ENCODE measurements at regions not wholly inside any gene's neighbourhood (a gene's known extent, or its start where the extent isn't known, plus 50 kb on each side); places are given as distances from the start of the nearest gene placed in this dataset.
"Not testable (repeated sequence)": the region's sequence is repeated elsewhere in the genome, so short reads cannot be mapped to it uniquely, and the experiment has no call there.

GRCh38 chr14:21852775-21853174 lies 179.2 kb upstream of the OR4E1 start:
- POLR2A ChIA-PET, result no interaction called here
- TF ChIP-seq TCF7L2 (IDR thresholded peaks at IDR 0.05; ENCODE audit: low read depth, low read length), result no peak
- TF ChIP-seq REST (IDR thresholded peaks at IDR 0.05; ENCODE audit: insufficient read depth in 1 of 2, low read depth in 2 of 2, low read length in 1 of 2), result no peak
- TF ChIP-seq SIN3A (IDR thresholded peaks at IDR 0.05; ENCODE audit: borderline replicate concordance, insufficient read depth, low read depth, low read length), result no peak
- no peak for TF ChIP-seq CTCF (IDR thresholded peaks at IDR 0.05)
- TF ChIP-seq POLR2AphosphoS5 (IDR thresholded peaks at IDR 0.05; ENCODE audit: low read depth, low read length), result no peak
- no peaks in the 10 kb centered on the region for H3K36me3 ChIP-seq (ENCODE audit: control insufficient read depth, insufficient read depth, low read length)
- DNase-seq (ENCODE audit: low read depth, low spot score), result no peak
- H3K27ac ChIP-seq (ENCODE audit: low read length), result no peak overlapping the region
- CTCF ChIA-PET, result no interaction called here
- no peaks in the 10 kb centered on the region for H3K4me1 ChIP-seq (ENCODE audit: control insufficient read depth, insufficient read depth, low read length)
- in situ Hi-C loops (cut with HindIII; ENCODE audit: low pct_unique_long_range_greater_than_20kb, low sequenced_read_pairs), result no loop called here
- BruUV-seq (replicated peaks), result no TSS peak
- H3K9me3 ChIP-seq (ENCODE audit: control insufficient read depth, insufficient read depth, low read depth, low read length), result no peaks in the 10 kb centered on the region
- no peak overlapping the region for H3K4me3 ChIP-seq (ENCODE audit: low read depth in 2 of 2, low read length in 2 of 2)
- intact Hi-C loops (cut with micrococcal nuclease; ENCODE audit: unreplicated experiment), result no loop called here
- no peak for ATAC-seq
- peaks cover 3% of the 10 kb centered on the region for H3K27me3 ChIP-seq (ENCODE audit: control insufficient read depth, insufficient read depth, low read length)

- TF ChIP-seq SIN3A (IDR thresholded peaks at IDR 0.05; ENCODE audit: borderline replicate concordance, insufficient read depth, low read depth, low read length) (no peak), CTCF (IDR thresholded peaks at IDR 0.05) (peak; percentile 84)
- H3K4me1 ChIP-seq (ENCODE audit: control insufficient read depth, insufficient read depth, low read length), result no peaks in the 10 kb centered on the region
- intact Hi-C loops (cut with micrococcal nuclease; ENCODE audit: unreplicated experiment), result no loop called here
- H3K27ac ChIP-seq (ENCODE audit: low read length), result no peak overlapping the region
- H3K27me3 ChIP-seq (ENCODE audit: control insufficient read depth, insufficient read depth, low read length), result peaks cover 3% of the 10 kb centered on the region
- CTCF ChIA-PET, result interaction anchor here (1.0 kb wide), 1 partner anchor 145 kb away, joined by 3 read pairs; no protein-coding TSS in a partner anchor
- POLR2A ChIA-PET, result no interaction called here
- no peaks in the 10 kb centered on the region for H3K36me3 ChIP-seq (ENCODE audit: control insufficient read depth, insufficient read depth, low read length)
- in situ Hi-C loops (cut with HindIII; ENCODE audit: low pct_unique_long_range_greater_than_20kb, low sequenced_read_pairs), result no loop called here
- no peak for ATAC-seq
- BruUV-seq (replicated peaks), result no TSS peak
- H3K4me3 ChIP-seq (ENCODE audit: low read depth in 2 of 2, low read length in 2 of 2), result no peak overlapping the region
- peak; percentile 45 for DNase-seq (ENCODE audit: low read depth, low spot score)
- H3K9me3 ChIP-seq (ENCODE audit: control insufficient read depth, insufficient read depth, low read depth, low read length), result no peaks in the 10 kb centered on the region
Measured at GRCh38 chr14:21852061-21852664, 178.5 kb upstream of the OR4E1 start.

- DNase-seq (ENCODE audit: low read depth, low spot score); BruUV-seq (replicated peaks); H3K9me3 ChIP-seq (ENCODE audit: control insufficient read depth, insufficient read depth, low read depth, low read length); H3K36me3 ChIP-seq (ENCODE audit: control insufficient read depth, insufficient read depth, low read length); H3K27ac ChIP-seq (ENCODE audit: low read length); H3K27me3 ChIP-seq (ENCODE audit: control insufficient read depth, insufficient read depth, low read length); ATAC-seq; CTCF ChIA-PET; in situ Hi-C loops (cut with HindIII; ENCODE audit: low pct_unique_long_range_greater_than_20kb, low sequenced_read_pairs); H3K4me1 ChIP-seq (ENCODE audit: control insufficient read depth, insufficient read depth, low read length); intact Hi-C loops (cut with micrococcal nuclease; ENCODE audit: unreplicated experiment); POLR2A ChIA-PET: not testable (repeated sequence)
- H3K4me3 ChIP-seq (ENCODE audit: low read depth in 2 of 2, low read length in 2 of 2), result peak overlapping the region in 1 of 2 experiments; percentile 4; a peak in 1 of 4 replicates
Measured at GRCh38 chr14:21846902-21847301, 173.3 kb upstream of the OR4E1 start.
